K562 (cell line): ENCODE measurements at regions not wholly inside any gene's neighbourhood (a gene's known extent, or its start where the extent isn't known, plus 50 kb on each side); places are given as distances from the start of the nearest gene placed in this dataset.

ENCODE experiments used
- ATAC-seq: fragments of 200-7000 bp; cut with Tn5 transposase; 3 replicates; pipeline ENCODE4 v1.9.1; 2020; ENCODE audit warnings: moderate library complexity
- BruUV-seq: library from RNA; stranded (reverse); fragments of 400-500 nt; replicated peaks from 2 replicates; lab custom pipeline; 2021; lab: Mats Ljungman, UMichigan
- CTCF ChIA-PET: fragments of 300-600 bp; formaldehyde crosslinking; extraction: SDS; loops from one replicate; lab custom pipeline; 2021; ENCODE audit warnings: low intra/inter-chr PET ratio; lab: Yijun Ruan, JAX
- POLR2A ChIA-PET: fragments of 300-600, 350-650 bp; sonication (Branson Sonifier 250); formaldehyde crosslinking; extraction: SDS; loops from one replicate; lab custom pipeline; 2021; ENCODE audit warnings: antibody characterized with exemption, inconsistent platforms; lab: Yijun Ruan, JAX
- DNase-seq, 4 experiments: peaks; one replicate each; pipeline versions ENCODE4 v3.0.0 to v3.0.0-alpha.2; 2011 to 2018; ENCODE audit warnings: low spot score in 3 of 4, mixed read lengths in 3 of 4; ENCODE audit errors: extremely low read depth in 1 of 4
- FAIRE-seq: peaks from 2 replicates; lab custom pipeline; 2011; peaks lifted over from hg19 to GRCh38; lab: Jason Lieb, UNC
- H2AFZ ChIP-seq: 2 replicates; pipeline ENCODE4 v1.6.0; 2011; ENCODE audit warnings: low read depth, low read length, control low read depth, inconsistent platforms
- H3K27ac ChIP-seq: fragments of 200-600 bp; 3 replicates; pipeline ENCODE4 v1.8.0; 2011; ENCODE audit warnings: low read depth, mild to moderate bottlenecking, control low read depth, inconsistent platforms, low read length, moderate library complexity, mixed read lengths; ENCODE audit errors: extremely low read depth
- H3K27me3 ChIP-seq, 2 experiments: fragments of 300-600 bp in 1 of 2; 2 replicates in 1 of 2; 3 replicates in 1 of 2; pipeline versions ENCODE4 v1.6.0 to v1.8.0; 2011; ENCODE audit warnings: inconsistent platforms in 2 of 2, low read length in 2 of 2, mild to moderate bottlenecking in 1 of 2, mixed read lengths in 1 of 2, moderate library complexity in 1 of 2; ENCODE audit not compliant: control insufficient read depth in 2 of 2, insufficient read depth in 2 of 2
- H3K36me3 ChIP-seq: fragments of 300-600 bp; 3 replicates; pipeline ENCODE4 v1.8.0; 2011; ENCODE audit warnings: mild to moderate bottlenecking, low read length, inconsistent platforms; ENCODE audit not compliant: control insufficient read depth, insufficient read depth
- H3K4me1 ChIP-seq, 2 experiments: fragments of 200-600 bp in 1 of 2; replicated peaks in 1 of 2; 2 replicates in 1 of 2; 3 replicates in 1 of 2; pipeline versions ENCODE4 v1.5.1 to v1.8.0; 2011; ENCODE audit warnings: inconsistent platforms in 2 of 2, low read length in 2 of 2, mild to moderate bottlenecking in 1 of 2, mixed read lengths in 1 of 2, moderate library complexity in 1 of 2; ENCODE audit not compliant: control insufficient read depth in 2 of 2, insufficient read depth in 2 of 2
- H3K4me2 ChIP-seq: 2 replicates; pipeline ENCODE4 v1.6.1; 2011; ENCODE audit warnings: low read length, control low read depth, inconsistent platforms, mixed read lengths; ENCODE audit not compliant: insufficient read depth
- H3K4me3 ChIP-seq: fragments of 200-600 bp; sonication (generic), shearing (Covaris generic); 2 replicates; pipeline ENCODE4 v1.5.1; 2016; ENCODE audit warnings: control low read depth, inconsistent platforms
- H3K79me2 ChIP-seq: fragments of 200-600 bp; 3 replicates; pipeline ENCODE4 v1.8.0; 2011; ENCODE audit warnings: low read length, inconsistent platforms; ENCODE audit not compliant: control insufficient read depth, insufficient read depth
- H3K9ac ChIP-seq, 2 experiments: 2 replicates each; pipeline versions ENCODE4 v1.6.0 to v1.6.1; 2011; ENCODE audit warnings: low read depth in 2 of 2, low read length in 2 of 2, control low read depth in 1 of 2, inconsistent platforms in 1 of 2, mild to moderate bottlenecking in 1 of 2, mixed read lengths in 1 of 2; ENCODE audit not compliant: insufficient read depth in 1 of 2
- H3K9me1 ChIP-seq: one replicate; pipeline ENCODE4 v1.6.0; 2011; ENCODE audit warnings: inconsistent platforms, mild to moderate bottlenecking, low read length, moderate library complexity; ENCODE audit not compliant: control insufficient read depth, insufficient read depth
- H3K9me3 ChIP-seq: replicated peaks from 2 replicates; pipeline ENCODE4 v1.5.1; 2011; ENCODE audit warnings: low read depth, low read length, inconsistent platforms; ENCODE audit not compliant: control insufficient read depth, insufficient read depth
- H4K20me1 ChIP-seq: replicated peaks from 2 replicates; pipeline ENCODE4 v1.6.1; 2011; ENCODE audit warnings: low read length, inconsistent platforms, mixed read lengths; ENCODE audit not compliant: control insufficient read depth, insufficient read depth
- HIVEP1 ChIP-seq: fragments of 250-450 bp; sonication (Bioruptor Pico); IDR thresholded peaks from 2 replicates; pipeline ENCODE4 v1.4.0; 2020; ENCODE audit warnings: mild to moderate bottlenecking
- JUN ChIP-seq, 2 experiments: sonication (generic) in 1 of 2; formaldehyde crosslinking in 1 of 2; IDR thresholded peaks; 2 replicates each; pipeline versions ENCODE4 v1.6.1 to v1.8.0; 2012 to 2022; ENCODE audit warnings: borderline replicate concordance in 2 of 2, mild to moderate bottlenecking in 2 of 2, improper control_type of control experiment in 1 of 2, low read depth in 1 of 2, low read length in 1 of 2, missing genetic modification reagents in 1 of 2
- PHTF2 ChIP-seq: fragments of 250-450 bp; sonication (Bioruptor Pico); IDR thresholded peaks from 2 replicates; pipeline ENCODE4 v1.5.0; 2021; ENCODE audit warnings: mild to moderate bottlenecking
- ZNF253 ChIP-seq: fragments of 250-450 bp; sonication (Bioruptor Pico); conservative IDR thresholded peaks from 2 replicates; pipeline ENCODE4 v1.6.1; 2021; ENCODE audit warnings: mild to moderate bottlenecking
- ZNF384 ChIP-seq: IDR thresholded peaks from 2 replicates; pipeline ENCODE4 v1.6.1; 2012; ENCODE audit warnings: low read depth, low read length, improper control_type of control experiment
- WGBS: fragments of 100-300 bp; shearing (Covaris generic); methylation state at CpG from one replicate; pipeline ENCODE4 v1.1.6; 2016; ENCODE audit warnings: low coverage, mixed read lengths; ENCODE audit not compliant: insufficient coverage; ENCODE audit errors: missing lambda C conversion rate; 5-methylcytosine and 5-hydroxymethylcytosine counted together
- in situ Hi-C: fragments of 300-500 bp; cut with MboI; formaldehyde crosslinking; loops from 4 replicates; pipeline ENCODE4 v1.15.0; 2018; ENCODE audit warnings: inconsistent platforms, mixed read lengths
- intact Hi-C: fragments of 100-400 bp; cut with micrococcal nuclease; formaldehyde crosslinking; loops from 2 replicates; pipeline ENCODE4 v1.14.2; 2022
- TF ChIP-seq, protein P1 (sequence below): fragments of 450-650 bp; formaldehyde crosslinking; IDR thresholded peaks from 2 replicates; pipeline ENCODE4 v1.4.0; 2020; ENCODE audit warnings: mild to moderate bottlenecking, moderate library complexity

DNA sequence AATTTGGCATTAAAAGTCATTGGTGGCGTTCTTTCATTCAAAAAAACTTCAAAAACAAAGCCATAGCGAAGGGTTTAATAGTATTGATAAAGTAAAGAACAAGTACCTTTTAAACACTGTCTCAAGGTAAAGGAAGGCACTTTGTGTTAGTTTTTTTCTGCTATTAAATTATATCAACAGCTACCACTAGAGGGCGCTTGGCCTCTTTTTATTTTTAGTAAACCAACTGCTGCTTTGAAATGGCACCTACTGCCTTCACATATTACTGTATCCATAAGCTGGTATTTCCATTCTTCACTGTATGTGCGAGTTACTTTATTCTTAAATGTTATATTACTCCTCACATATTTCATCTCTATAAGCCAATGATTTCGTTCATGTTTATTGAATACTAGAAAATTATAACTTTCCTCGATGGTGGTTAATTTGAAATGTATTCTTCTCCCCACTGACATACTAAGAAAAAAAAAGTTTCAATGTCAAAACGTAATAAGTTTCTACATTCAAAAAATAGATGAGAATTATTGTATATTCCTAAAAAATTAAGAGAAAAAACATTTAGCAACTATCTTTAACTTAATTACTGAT lies 125.7 kb upstream of the CXADR start (continued):
- TF ChIP-seq, protein P1, sequence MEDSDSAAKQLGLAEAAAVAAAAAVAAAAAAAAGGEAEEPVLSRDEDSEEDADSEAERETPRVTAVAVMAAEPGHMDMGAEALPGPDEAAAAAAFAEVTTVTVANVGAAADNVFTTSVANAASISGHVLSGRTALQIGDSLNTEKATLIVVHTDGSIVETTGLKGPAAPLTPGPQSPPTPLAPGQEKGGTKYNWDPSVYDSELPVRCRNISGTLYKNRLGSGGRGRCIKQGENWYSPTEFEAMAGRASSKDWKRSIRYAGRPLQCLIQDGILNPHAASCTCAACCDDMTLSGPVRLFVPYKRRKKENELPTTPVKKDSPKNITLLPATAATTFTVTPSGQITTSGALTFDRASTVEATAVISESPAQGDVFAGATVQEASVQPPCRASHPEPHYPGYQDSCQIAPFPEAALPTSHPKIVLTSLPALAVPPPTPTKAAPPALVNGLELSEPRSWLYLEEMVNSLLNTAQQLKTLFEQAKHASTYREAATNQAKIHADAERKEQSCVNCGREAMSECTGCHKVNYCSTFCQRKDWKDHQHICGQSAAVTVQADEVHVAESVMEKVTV (CRISPR knock-in tag) = 0 out of 2 replicates have a peak, but pooled peaks have one; percentile 33
- TF ChIP-seq ZNF384 = 0 out of 2 replicates have a peak, but pooled peaks have one; percentile 19
- TF ChIP-seq ZNF253 (CRISPR knock-in tag) = no peak
- TF ChIP-seq, all 486 proteins: peak for 6

DNA sequence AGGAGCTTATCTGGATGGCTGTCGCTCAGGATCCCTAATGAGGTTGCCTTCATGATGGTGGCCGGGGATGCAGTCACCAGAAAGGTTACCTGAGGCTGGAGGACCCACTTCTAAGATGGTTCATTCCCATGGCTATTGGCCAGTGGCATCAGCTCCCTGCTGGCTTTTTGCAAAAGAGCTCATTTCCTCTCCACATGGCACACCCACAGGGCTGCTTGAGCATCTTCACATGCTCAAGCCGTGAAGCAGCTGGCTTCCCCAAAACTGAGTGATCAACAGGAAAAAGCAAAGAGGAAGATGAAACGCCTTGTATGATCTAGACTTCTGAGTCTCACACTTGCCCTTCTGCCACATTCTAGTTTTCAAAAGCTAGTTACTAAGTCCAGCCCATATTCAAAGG lies 124.6 kb upstream of the CXADR start:
- H3K9ac ChIP-seq = no peak overlapping the region
- POLR2A ChIA-PET = no interaction called here

More for the DNA sequence above, 124.6 kb upstream of the CXADR start:
- ATAC-seq = no peak
- TF ChIP-seq HIVEP1 (CRISPR knock-in tag) = no peak
- TF ChIP-seq JUN (IDR thresholded peaks at IDR 0.05; ENCODE audit: borderline replicate concordance, low read depth, low read length) = no peak
- no peak for TF ChIP-seq JUN (CRISPR knock-in tag; IDR thresholded peaks at IDR 0.05; ENCODE audit: borderline replicate concordance)
- TF ChIP-seq PHTF2 (CRISPR knock-in tag) = no peak
- Histone ChIP-seq H3K4me2 (no peak overlapping the region), H3K27ac (no peak overlapping the region), H3K9me3 (no peaks in the 10 kb centered on the region), H4K20me1 (no peaks in the 10 kb centered on the region), H3K9me1 (no peaks in the 10 kb centered on the region), H3K27me3 (no peaks in the 10 kb centered on the region), H3K4me1 (no peaks in the 10 kb centered on the region), H3K79me2 (no peaks in the 10 kb centered on the region), H3K4me3 (no peak overlapping the region), H2AFZ (no peak overlapping the region), H3K36me3 (no peaks in the 10 kb centered on the region)
- intact Hi-C loops (loop anchor here (10.0 kb wide), 2 partner anchors 167 to 287 kb away; no protein-coding TSS in a partner anchor), in situ Hi-C loops (no loop called here)
- CTCF ChIA-PET = interaction anchor here (0.6 kb wide), 1 partner anchor 1719 kb away, joined by 4 read pairs; no protein-coding TSS in a partner anchor
- BruUV-seq = no TSS peak
- no peak for DNase-seq
- FAIRE-seq = no peak
- 0% methylated on average over 4 of the region's 4 CpGs for WGBS
